Adrenal gland (tissue), 5 donors: ENCODE measurements at regions not wholly inside any gene's neighbourhood (a gene's known extent, or its start where the extent isn't known, plus 50 kb on each side); places are given as distances from the start of the nearest gene placed in this dataset.

Experiments used
- CTCF ChIP-seq, 6 experiments: fragments of 450-650 bp in 4 of 6; fragments of 200-600 bp in 2 of 6; sonication (generic) in 1 of 6; IDR thresholded peaks; 1 replicate in 5 of 6; 2 replicates in 1 of 6; pipeline versions ENCODE4 v1.5.1 to v1.8.0; 2016 to 2021; ENCODE audit warnings: antibody characterized with exemption in 6 of 6, mild to moderate bottlenecking in 2 of 6, moderate library complexity in 1 of 6
- POLR2A ChIP-seq, 2 donors: fragments of 450-650 bp; IDR thresholded peaks; one replicate each; pipeline ENCODE4 v1.6.1; 2017; ENCODE audit warnings: antibody characterized with exemption in 2 of 2, mild to moderate bottlenecking in 2 of 2, moderate library complexity in 1 of 2
- donor health status: DM: no; HTN: no; CAD: no.

- TF ChIP-seq CTCF (IDR thresholded peaks at IDR 0.05) (no peak), POLR2A (IDR thresholded peaks at IDR 0.05) (no peak)
Observed at GRCh38 chr12:31835276-31835882, 106.6 kb upstream of the AMN1 start.
